H1 (cell line): ENCODE measurements at regions not wholly inside any gene's neighbourhood (a gene's known extent, or its start where the extent isn't known, plus 50 kb on each side); places are given as distances from the start of the nearest gene placed in this dataset.

Experiments used
- CTCF ChIA-PET: fragments of 300-600 bp; sonication (Branson Sonifier 250); formaldehyde crosslinking; loops from one replicate; lab custom pipeline; 2021; ENCODE audit not compliant: partially characterized antibody; lab: Charles Lee
- POLR2A ChIA-PET: fragments of 300-600 bp; sonication (Branson Sonifier 250); formaldehyde crosslinking; loops from one replicate; lab custom pipeline; 2021; ENCODE audit warnings: inconsistent platforms; ENCODE audit not compliant: partially characterized antibody; lab: Charles Lee
- DNase-seq, 2 experiments: peaks; one replicate each; pipeline versions ENCODE4 v3.0.0 to v3.0.0-alpha.2; 2010 to 2022; ENCODE audit warnings: low spot score in 2 of 2, low read depth in 1 of 2, mixed read lengths in 1 of 2
- FAIRE-seq: peaks from 2 replicates; lab custom pipeline; 2011; peaks lifted over from hg19 to GRCh38; lab: Jason Lieb, UNC
- H2AFZ ChIP-seq: 2 replicates; pipeline ENCODE4 v1.8.1; 2012; ENCODE audit warnings: low read length, inconsistent platforms
- H2AK5ac ChIP-seq: 2 replicates; pipeline ENCODE4 v1.6.1; 2013; ENCODE audit warnings: low read depth, low read length
- H2BK120ac ChIP-seq: replicated peaks from 2 replicates; pipeline ENCODE3; 2013; ENCODE audit warnings: low read depth, low read length, inconsistent platforms
- H2BK12ac ChIP-seq: 2 replicates; pipeline ENCODE4 v1.6.1; 2013; ENCODE audit warnings: low read depth, low read length
- H2BK15ac ChIP-seq: 2 replicates; pipeline ENCODE4 v1.6.1; 2013; ENCODE audit warnings: low read length
- H2BK20ac ChIP-seq: 2 replicates; pipeline ENCODE4 v1.6.1; 2013; ENCODE audit warnings: low read length
- H2BK5ac ChIP-seq: 2 replicates; pipeline ENCODE4 v1.6.1; 2013; ENCODE audit warnings: low read depth, low read length
- H3K14ac ChIP-seq: 2 replicates; pipeline ENCODE4 v1.6.1; 2013; ENCODE audit warnings: inconsistent platforms; ENCODE audit not compliant: insufficient read length
- H3K18ac ChIP-seq: 2 replicates; pipeline ENCODE4 v1.6.1; 2013; ENCODE audit warnings: low read length; ENCODE audit errors: extremely low read depth
- H3K23ac ChIP-seq: 2 replicates; pipeline ENCODE4 v1.6.1; 2013; ENCODE audit warnings: inconsistent platforms; ENCODE audit not compliant: insufficient read length
- H3K23me2 ChIP-seq: 2 replicates; pipeline ENCODE4 v1.6.1; 2013; ENCODE audit warnings: low read depth, low read length
- H3K27ac ChIP-seq: 2 replicates; pipeline ENCODE4 v1.6.1; 2011; ENCODE audit warnings: low read depth, low read length, inconsistent platforms
- H3K27me3 ChIP-seq, 4 experiments: replicated peaks in 1 of 4; 1 replicate in 1 of 4; 2 replicates in 3 of 4; pipeline versions ENCODE4 v1.6.1 to v1.8.1; 2011 to 2013; ENCODE audit warnings: low read length in 3 of 4, mild to moderate bottlenecking in 3 of 4, inconsistent platforms in 2 of 4, mixed read lengths in 2 of 4, moderate library complexity in 1 of 4; ENCODE audit not compliant: control insufficient read depth in 3 of 4, insufficient read depth in 3 of 4; ENCODE audit errors: extremely low read depth in 1 of 4
- H3K36me3 ChIP-seq, 4 experiments: 2 replicates each; pipeline versions ENCODE4 v1.6.1 to v1.8.1; 2011 to 2013; ENCODE audit warnings: mild to moderate bottlenecking in 4 of 4, low read length in 3 of 4, moderate library complexity in 2 of 4, control low read depth in 1 of 4, inconsistent platforms in 1 of 4; ENCODE audit not compliant: insufficient read depth in 4 of 4, control insufficient read depth in 2 of 4
- H3K4ac ChIP-seq: replicated peaks from 2 replicates; pipeline ENCODE3; 2013; ENCODE audit warnings: low read length, low read depth, mixed read lengths, inconsistent platforms; ENCODE audit not compliant: insufficient read length
- H3K4me1 ChIP-seq, 4 experiments: replicated peaks in 1 of 4; 1 replicate in 1 of 4; 2 replicates in 3 of 4; pipeline versions ENCODE4 v1.6.1 to v1.8.1; 2011 to 2013; ENCODE audit warnings: low read length in 3 of 4, inconsistent platforms in 2 of 4, mixed read lengths in 1 of 4; ENCODE audit not compliant: insufficient read depth in 4 of 4, control insufficient read depth in 3 of 4
- H3K4me2 ChIP-seq, 2 experiments: 2 replicates each; pipeline versions ENCODE4 v1.6.1 to v1.8.1; 2011 to 2013; ENCODE audit warnings: low read depth in 2 of 2, low read length in 2 of 2, control low read depth in 1 of 2, inconsistent platforms in 1 of 2, mild to moderate bottlenecking in 1 of 2; ENCODE audit not compliant: insufficient read depth in 1 of 2
- H3K4me3 ChIP-seq, 4 experiments: fragments of 200-600, 300-600 bp in 1 of 4; sonication (generic), shearing (Covaris generic), sonication (Bioruptor Twin) in 1 of 4; 2 replicates each; pipeline versions ENCODE4 v1.5.1 to v1.8.1; 2011 to 2016; ENCODE audit warnings: low read length in 4 of 4, low read depth in 3 of 4, control low read depth in 2 of 4, inconsistent platforms in 2 of 4, mild to moderate bottlenecking in 2 of 4, mixed read lengths in 1 of 4, moderate library complexity in 1 of 4; ENCODE audit not compliant: insufficient read depth in 2 of 4; ENCODE audit errors: extremely low read depth in 1 of 4
- H3K56ac ChIP-seq: replicated peaks from 2 replicates; pipeline ENCODE3; 2013; ENCODE audit warnings: low read depth, mild to moderate bottlenecking, mixed read lengths, low read length, inconsistent platforms; ENCODE audit not compliant: insufficient read length
- H3K79me1 ChIP-seq: 2 replicates; pipeline ENCODE4 v1.6.1; 2013; ENCODE audit warnings: low read depth, low read length, control low read depth
- H3K79me2 ChIP-seq, 2 experiments: 2 replicates each; pipeline versions ENCODE4 v1.6.1 to v1.8.1; 2012 to 2013; ENCODE audit warnings: low read length in 2 of 2, mild to moderate bottlenecking in 2 of 2, inconsistent platforms in 1 of 2; ENCODE audit not compliant: insufficient read depth in 2 of 2, control insufficient read depth in 1 of 2
- H3K9ac ChIP-seq, 4 experiments: replicated peaks in 1 of 4; 1 replicate in 1 of 4; 2 replicates in 3 of 4; pipeline versions ENCODE4 v1.6.1 to v1.8.1; 2011 to 2013; ENCODE audit warnings: low read depth in 3 of 4, low read length in 3 of 4, control low read depth in 2 of 4, mild to moderate bottlenecking in 2 of 4, moderate library complexity in 2 of 4, inconsistent platforms in 1 of 4; ENCODE audit errors: extremely low read depth in 1 of 4
- H3K9me3 ChIP-seq, 2 experiments: 2 replicates each; pipeline versions ENCODE4 v1.6.1 to v1.8.1; 2012 to 2013; ENCODE audit warnings: mild to moderate bottlenecking in 2 of 2, moderate library complexity in 2 of 2, control low read depth in 1 of 2, inconsistent platforms in 1 of 2, low read depth in 1 of 2, low read length in 1 of 2, mixed read lengths in 1 of 2; ENCODE audit not compliant: insufficient read depth in 2 of 2
- H4K20me1 ChIP-seq, 2 experiments: replicated peaks in 1 of 2; 2 replicates each; pipeline versions ENCODE3 to v1.8.1; 2011 to 2013; ENCODE audit warnings: inconsistent platforms in 2 of 2, low read length in 2 of 2, mild to moderate bottlenecking in 1 of 2; ENCODE audit not compliant: insufficient read depth in 2 of 2, control insufficient read depth in 1 of 2
- H4K5ac ChIP-seq: 2 replicates; pipeline ENCODE4 v1.6.1; 2013; ENCODE audit warnings: low read length, low read depth, mixed read lengths, inconsistent platforms; ENCODE audit not compliant: insufficient read length
- H4K8ac ChIP-seq: 2 replicates; pipeline ENCODE4 v1.8.0; 2013; ENCODE audit warnings: mild to moderate bottlenecking, moderate library complexity, low read length, inconsistent platforms; ENCODE audit not compliant: insufficient read depth; ENCODE audit errors: extremely low read depth
- H4K91ac ChIP-seq: replicated peaks from 2 replicates; pipeline ENCODE3; 2013; ENCODE audit warnings: low read length, mixed read lengths, inconsistent platforms; ENCODE audit not compliant: insufficient read length
- CTCF ChIP-seq, 3 experiments: IDR thresholded peaks; 1 replicate in 2 of 3; 2 replicates in 1 of 3; pipeline versions ENCODE4 v1.5.1 to v1.6.1; 2011; ENCODE audit warnings: low read length in 3 of 3, mild to moderate bottlenecking in 3 of 3, inconsistent platforms in 2 of 3, low read depth in 1 of 3, moderate library complexity in 1 of 3; ENCODE audit not compliant: insufficient read depth in 1 of 3; ENCODE audit errors: control extremely low read depth in 1 of 3
- EZH2 ChIP-seq: fragments of 200-600 bp; sonication (generic); IDR thresholded peaks from 2 replicates; pipeline ENCODE4 v1.7.1; 2012; ENCODE audit warnings: low read depth, mild to moderate bottlenecking, moderate library complexity, low read length, inconsistent platforms; ENCODE audit not compliant: severe bottlenecking
- GTF2F1 ChIP-seq: IDR thresholded peaks from 2 replicates; pipeline ENCODE4 v1.6.1; 2012; ENCODE audit warnings: low read depth, low read length, improper control_type of control experiment, borderline replicate concordance
- HDAC6 ChIP-seq: IDR thresholded peaks from one replicate; pipeline ENCODE4 v1.7.1; 2012; ENCODE audit warnings: low read depth, mild to moderate bottlenecking, inconsistent platforms, low read length, moderate library complexity
- KDM5A ChIP-seq: fragments of 200-600 bp; IDR thresholded peaks from 2 replicates; pipeline ENCODE4 v1.7.1; 2012; ENCODE audit warnings: mild to moderate bottlenecking, low read length, inconsistent platforms, mixed read lengths
- PHF8 ChIP-seq: fragments of 200-600 bp; sonication (generic); conservative IDR thresholded peaks from 2 replicates; pipeline ENCODE4 v1.7.1; 2012; ENCODE audit warnings: low read depth, mild to moderate bottlenecking, inconsistent platforms, low read length, moderate library complexity
- POLR2A ChIP-seq, 2 experiments: IDR thresholded peaks; 1 replicate in 1 of 2; 2 replicates in 1 of 2; pipeline ENCODE4 v1.6.1; 2011; ENCODE audit warnings: low read depth in 2 of 2, low read length in 2 of 2, mild to moderate bottlenecking in 2 of 2; ENCODE audit errors: control extremely low read depth in 1 of 2
- POU5F1 ChIP-seq: IDR thresholded peaks from 2 replicates; pipeline ENCODE4 v1.6.1; 2011; ENCODE audit warnings: low read depth, mild to moderate bottlenecking, low read length, moderate library complexity
- RBBP5 ChIP-seq: IDR thresholded peaks from 2 replicates; pipeline ENCODE4 v1.7.1; 2012; ENCODE audit warnings: low read depth, mild to moderate bottlenecking, inconsistent platforms, low read length, moderate library complexity, borderline replicate concordance
- SIRT6 ChIP-seq: IDR thresholded peaks from one replicate; pipeline ENCODE4 v1.7.1; 2012; ENCODE audit warnings: low read length, inconsistent platforms
- SP4 ChIP-seq: IDR thresholded peaks from 2 replicates; pipeline ENCODE4 v1.6.1; 2012; ENCODE audit warnings: low read length, inconsistent platforms
- TCF12 ChIP-seq: IDR thresholded peaks from 2 replicates; pipeline ENCODE4 v1.6.1; 2011; ENCODE audit warnings: low read depth, mild to moderate bottlenecking, low read length
- WGBS, 2 experiments: shearing (Covaris generic) in 1 of 2; methylation state at CpG; one replicate each; pipeline versions ENCODE4 v1.1.6 to v1.1.7; 2013 to 2015; ENCODE audit warnings: low lambda C conversion rate in 2 of 2, mixed read lengths in 2 of 2, inconsistent platforms in 1 of 2, low coverage in 1 of 2, missing lambda C conversion rate in 1 of 2; ENCODE audit not compliant: insufficient replicate concordance in 2 of 2, insufficient coverage in 1 of 2, insufficient read length in 1 of 2; ENCODE audit errors: extremely low coverage in 1 of 2, missing lambda C conversion rate in 1 of 2; 5-methylcytosine and 5-hydroxymethylcytosine counted together

GRCh38 chr1:20413136-20413775 is 72.8 kb downstream of the CAMK2N1 start:
- H2BK20ac ChIP-seq: no peak overlapping the region
- H3K23ac ChIP-seq: no peak overlapping the region
- no peak overlapping the region for H2AFZ ChIP-seq
- no peaks in the 10 kb centered on the region for H3K79me2 ChIP-seq
- H3K9ac ChIP-seq: no peak overlapping the region
- no peak overlapping the region for H2BK120ac ChIP-seq
- H3K56ac ChIP-seq: no peak overlapping the region
- H3K4me2 ChIP-seq: no peak overlapping the region
- no peak overlapping the region for H4K91ac ChIP-seq
- H4K8ac ChIP-seq: peak overlapping the region; percentile 32; the same call in 1 of the 2 replicates
- no peak overlapping the region for H3K27ac ChIP-seq
- H3K79me1 ChIP-seq: no peaks in the 10 kb centered on the region
- H2AK5ac ChIP-seq: no peak overlapping the region
- no peak overlapping the region for H3K18ac ChIP-seq
- H4K20me1 ChIP-seq: no peaks in the 10 kb centered on the region
- H2BK12ac ChIP-seq: no peak overlapping the region
- H3K23me2 ChIP-seq: no peaks in the 10 kb centered on the region
- H3K9me3 ChIP-seq: no peaks in the 10 kb centered on the region
- POLR2A ChIA-PET: no interaction called here
- CTCF ChIA-PET: interaction anchor here (0.8 to 3.7 kb wide), 5 partner anchors 16 to 52 kb away, joined by 3 to 20 read pairs (median 4); no protein-coding TSS in a partner anchor
- H3K4me3 ChIP-seq: no peak overlapping the region
- FAIRE-seq (no peak), DNase-seq (no peak)
- H3K27me3 ChIP-seq: peaks cover 7 to 52% (median 28%) of the 10 kb centered on the region in 4 experiments
- no peaks in the 10 kb centered on the region for H3K36me3 ChIP-seq
- 76% methylated on average over 11 of the region's 11 CpGs; no CpG with 5 or more reads in 1 of the 2 experiments for WGBS, 2 experiments
- 0 out of 7 replicates have a peak, but pooled peaks cover 0 to 3% (median 0%) of the 10 kb centered on the region in 4 experiments for H3K4me1 ChIP-seq
- H3K4ac ChIP-seq: no peak overlapping the region
- H4K5ac ChIP-seq: no peak overlapping the region
- H2BK15ac ChIP-seq: no peak overlapping the region
- no peak overlapping the region for H2BK5ac ChIP-seq
- no peak overlapping the region for H3K14ac ChIP-seq
- TF ChIP-seq RBBP5: no peak
- TF ChIP-seq PHF8: no peak
- no peak for TF ChIP-seq HDAC6
- no peak for TF ChIP-seq SIRT6
- TF ChIP-seq EZH2: no peak
- no peak for TF ChIP-seq TCF12
- no peak for TF ChIP-seq KDM5A
- TF ChIP-seq SP4: no peak
- TF ChIP-seq POU5F1: no peak
- TF ChIP-seq POLR2A (IDR thresholded peaks at IDR 0.05; ENCODE audit: control extremely low read depth in 1 of 2, low read depth in 2 of 2, low read length in 2 of 2): no peak
- no peak for TF ChIP-seq GTF2F1
- TF ChIP-seq CTCF (IDR thresholded peaks at IDR 0.05; ENCODE audit: control extremely low read depth in 1 of 3, insufficient read depth in 1 of 3, low read depth in 1 of 3, low read length in 3 of 3): no peak
